Astrocyte (in vitro differentiated cells and primary cell): ENCODE measurements at regions not wholly inside any gene's neighbourhood (a gene's known extent, or its start where the extent isn't known, plus 50 kb on each side); places are given as distances from the start of the nearest gene placed in this dataset.

Experiments used
- DNase-seq: peaks from one replicate; pipeline ENCODE4 v3.0.0-alpha.2; 2010; ENCODE audit warnings: low read depth
- FAIRE-seq: peaks from 2 replicates; lab custom pipeline; 2011; peaks lifted over from hg19 to GRCh38; lab: Jason Lieb, UNC
- H2AFZ ChIP-seq: 2 replicates; pipeline ENCODE4 v1.6.0; 2012; ENCODE audit warnings: low read depth, low read length, inconsistent platforms
- H3K27ac ChIP-seq: 2 replicates; pipeline ENCODE4 v1.5.1; 2011; ENCODE audit warnings: low read depth, low read length, inconsistent platforms
- H3K27me3 ChIP-seq: 2 replicates; pipeline ENCODE4 v1.6.0; 2011; ENCODE audit warnings: low read length, inconsistent platforms; ENCODE audit not compliant: insufficient read depth
- H3K36me3 ChIP-seq: 2 replicates; pipeline ENCODE4 v1.5.1; 2011; ENCODE audit warnings: low read length, inconsistent platforms; ENCODE audit not compliant: insufficient read depth
- H3K4me1 ChIP-seq: 2 replicates; pipeline ENCODE4 v1.5.1; 2011; ENCODE audit warnings: low read length, inconsistent platforms; ENCODE audit not compliant: insufficient read depth
- H3K4me2 ChIP-seq: 2 replicates; pipeline ENCODE4 v1.6.0; 2012; ENCODE audit warnings: low read length, inconsistent platforms
- H3K4me3 ChIP-seq: 2 replicates; pipeline ENCODE4 v1.5.1; 2011; ENCODE audit warnings: low read depth, mild to moderate bottlenecking, low read length, inconsistent platforms; ENCODE audit not compliant: insufficient read depth
- H3K79me2 ChIP-seq: 2 replicates; pipeline ENCODE4 v1.6.0; 2012; ENCODE audit warnings: mild to moderate bottlenecking, low read length, inconsistent platforms; ENCODE audit not compliant: insufficient read depth
- H3K9ac ChIP-seq: 2 replicates; pipeline ENCODE4 v1.6.0; 2012; ENCODE audit warnings: mild to moderate bottlenecking, low read length, inconsistent platforms
- H3K9me3 ChIP-seq: 2 replicates; pipeline ENCODE4 v1.5.1; 2012; ENCODE audit warnings: low read depth, mild to moderate bottlenecking, low read length, inconsistent platforms; ENCODE audit not compliant: insufficient read depth
- H4K20me1 ChIP-seq: 2 replicates; pipeline ENCODE4 v1.6.0; 2012; ENCODE audit warnings: low read length, inconsistent platforms; ENCODE audit not compliant: insufficient read depth
- H3K27ac Mint-ChIP-seq: one replicate; pipeline ENCODE4 v1.8.0; 2021; ENCODE audit warnings: mild to moderate bottlenecking, mixed read lengths; ENCODE audit not compliant: unreplicated experiment
- H3K27me3 Mint-ChIP-seq: one replicate; pipeline ENCODE4 v1.8.0; 2021; ENCODE audit warnings: low read depth, mixed read lengths; ENCODE audit not compliant: unreplicated experiment
- H3K36me3 Mint-ChIP-seq: one replicate; pipeline ENCODE4 v1.8.0; 2021; ENCODE audit warnings: low read depth, mixed read lengths; ENCODE audit not compliant: unreplicated experiment
- H3K4me1 Mint-ChIP-seq: one replicate; pipeline ENCODE4 v1.8.0; 2021; ENCODE audit warnings: low read depth, mixed read lengths; ENCODE audit not compliant: unreplicated experiment
- H3K4me3 Mint-ChIP-seq: one replicate; pipeline ENCODE4 v1.8.0; 2021; ENCODE audit warnings: mild to moderate bottlenecking, moderate library complexity, mixed read lengths; ENCODE audit not compliant: unreplicated experiment
- H3K9me3 Mint-ChIP-seq: one replicate; pipeline ENCODE4 v1.8.0; 2021; ENCODE audit warnings: mild to moderate bottlenecking, mixed read lengths; ENCODE audit not compliant: unreplicated experiment
- CTCF ChIP-seq: IDR thresholded peaks from 2 replicates; pipeline ENCODE4 v1.5.1; 2011; ENCODE audit warnings: low read depth, mild to moderate bottlenecking, inconsistent platforms, low read length, moderate library complexity; ENCODE audit not compliant: insufficient read depth
- EZH2 ChIP-seq: IDR thresholded peaks from 2 replicates; pipeline ENCODE4 v1.6.1; 2012; ENCODE audit warnings: mild to moderate bottlenecking, low read length, inconsistent platforms; ENCODE audit not compliant: insufficient read depth

- Histone ChIP-seq H3K9me3 (no peaks in the 10 kb centered on the region), H4K20me1 (no peaks in the 10 kb centered on the region), H3K9ac (no peak overlapping the region), H2AFZ (no peak overlapping the region), H3K4me2 (no peak overlapping the region), H3K4me1 (no peaks in the 10 kb centered on the region), H3K4me3 (no peak overlapping the region), H3K27ac (no peak overlapping the region), H3K36me3 (no peaks in the 10 kb centered on the region), H3K27me3 (no peaks in the 10 kb centered on the region), H3K79me2 (no peaks in the 10 kb centered on the region)
- H3K27ac Mint-ChIP-seq, result no peak overlapping the region
- FAIRE-seq (no peak), DNase-seq (no peak)
- H3K4me1 Mint-ChIP-seq, result no peaks in the 10 kb centered on the region
- no peaks in the 10 kb centered on the region for H3K36me3 Mint-ChIP-seq
- H3K9me3 Mint-ChIP-seq, result peaks cover 1% of the 10 kb centered on the region
- no peak for TF ChIP-seq EZH2
- TF ChIP-seq CTCF, result no peak
- no peak overlapping the region for H3K4me3 Mint-ChIP-seq
- H3K27me3 Mint-ChIP-seq, result no peaks in the 10 kb centered on the region
These were observed 662.4 kb downstream of the UTRN start for GRCh38 chr6:144947398-144947976.

GRCh38 chr6:144951730-144952437 lies 666.7 kb downstream of the UTRN start:
- no peak overlapping the region for H3K27ac Mint-ChIP-seq

More at GRCh38 chr6:144951730-144952437, 666.7 kb downstream of the UTRN start:
- no peak overlapping the region for H3K4me3 ChIP-seq
- TF ChIP-seq EZH2, result no peak
- no peak for TF ChIP-seq CTCF
- Mint-ChIP-seq H3K9me3 (peaks cover 1% of the 10 kb centered on the region), H3K36me3 (no peaks in the 10 kb centered on the region), H3K4me3 (no peak overlapping the region), H3K4me1 (peaks cover 27% of the 10 kb centered on the region), H3K27me3 (no peaks in the 10 kb centered on the region)
- H3K4me1 ChIP-seq, result peaks cover 24% of the 10 kb centered on the region
- no peaks in the 10 kb centered on the region for H3K9me3 ChIP-seq
- DNase-seq (no peak), FAIRE-seq (no peak)
- no peak overlapping the region for H3K9ac ChIP-seq
- no peak overlapping the region for H2AFZ ChIP-seq
- H3K27ac ChIP-seq, result no peak overlapping the region
- H3K4me2 ChIP-seq, result no peak overlapping the region
- H3K36me3 ChIP-seq, result no peaks in the 10 kb centered on the region
- no peaks in the 10 kb centered on the region for H3K27me3 ChIP-seq
- no peaks in the 10 kb centered on the region for H3K79me2 ChIP-seq
- no peaks in the 10 kb centered on the region for H4K20me1 ChIP-seq
